NCI-H2196 treated with DMSO at 0.1 percent for 48 hours (cell line): ENCODE measurements at regions not wholly inside any gene's neighbourhood (a gene's known extent, or its start where the extent isn't known, plus 50 kb on each side); places are given as distances from the start of the nearest gene placed in this dataset.

Experiments used
- DNase-seq: peaks from one replicate; lab custom pipeline; 2025; ENCODE audit not compliant: unreplicated experiment; lab: John Stamatoyannopoulos, UW

GRCh38 chr5:6910950-6911349, 197.7 kb downstream of the TENT4A start:
- DNase-seq = no peak

GRCh38 chr5:6914347-6914746, 201.1 kb downstream of the TENT4A start:
- DNase-seq = no peak

GRCh38 chr5:6915574-6915973, 202.3 kb downstream of the TENT4A start:
- DNase-seq = no peak

GRCh38 chr5:6918255-6918654, 205.0 kb downstream of the TENT4A start:
- DNase-seq = no peak

GRCh38 chr5:6920628-6921256, 207.5 kb downstream of the TENT4A start:
- no peak for DNase-seq

GRCh38 chr5:6926491-6927038, 213.3 kb downstream of the TENT4A start:
- DNase-seq = no peak

- DNase-seq = no peak
Observed at GRCh38 chr5:6936031-6936430, 222.8 kb downstream of the TENT4A start.

- DNase-seq = no peak
Observed at GRCh38 chr5:6937677-6938076, 224.4 kb downstream of the TENT4A start.

GRCh38 chr5:6941631-6942030, 228.4 kb downstream of the TENT4A start:
- DNase-seq = no peak

GRCh38 chr5:6943197-6944112, 230.2 kb downstream of the TENT4A start:
- DNase-seq = no peak

- DNase-seq = no peak
Observed at GRCh38 chr5:6948562-6948961, 235.3 kb downstream of the TENT4A start.

GRCh38 chr5:6949230-6949629, 236.0 kb downstream of the TENT4A start:
- DNase-seq = no peak

- no peak for DNase-seq
Observed at GRCh38 chr5:6950250-6950649, 237.0 kb downstream of the TENT4A start.

GRCh38 chr5:6950860-6951259, 237.6 kb downstream of the TENT4A start:
- no peak for DNase-seq

GRCh38 chr5:6961123-6961522, 247.9 kb downstream of the TENT4A start:
- no peak for DNase-seq

GRCh38 chr5:6961837-6962635, 248.8 kb downstream of the TENT4A start:
- no peak for DNase-seq

GRCh38 chr5:6976971-6977370, 263.7 kb downstream of the TENT4A start:
- DNase-seq = no peak

GRCh38 chr5:6979061-6979460, 265.8 kb downstream of the TENT4A start:
- DNase-seq = no peak

- no peak for DNase-seq
Observed at GRCh38 chr5:6989230-6989629, 276.0 kb downstream of the TENT4A start.

GRCh38 chr5:6994097-6994496, 280.9 kb downstream of the TENT4A start:
- DNase-seq = no peak

GRCh38 chr5:6995115-6995514, 281.9 kb downstream of the TENT4A start:
- no peak for DNase-seq
